Peyer's patch (tissue), 4 donors: ENCODE measurements at regions not wholly inside any gene's neighbourhood (a gene's known extent, or its start where the extent isn't known, plus 50 kb on each side); places are given as distances from the start of the nearest gene placed in this dataset.

ENCODE experiments used
- CTCF ChIP-seq, 6 experiments: fragments of 450-650 bp in 4 of 6; fragments of 200-600 bp in 2 of 6; sonication (generic) in 1 of 6; IDR thresholded peaks; one replicate each; pipeline ENCODE4 v1.5.1; 2017 to 2019; ENCODE audit warnings: antibody characterized with exemption in 6 of 6, mild to moderate bottlenecking in 3 of 6, moderate library complexity in 1 of 6
- POLR2A ChIP-seq, 2 donors: fragments of 450-650 bp; IDR thresholded peaks; one replicate each; pipeline ENCODE4 v1.5.1; 2017; ENCODE audit warnings: antibody characterized with exemption in 2 of 2, mild to moderate bottlenecking in 2 of 2, moderate library complexity in 2 of 2

- TF ChIP-seq CTCF (IDR thresholded peaks at IDR 0.05) (no peak), POLR2A (IDR thresholded peaks at IDR 0.05) (no peak)
Measured at GRCh38 chr5:87661784-87662566, 249.2 kb upstream of the CCNH start.
